HG03378 (cell line): ENCODE measurements at regions not wholly inside any gene's neighbourhood (a gene's known extent, or its start where the extent isn't known, plus 50 kb on each side); places are given as distances from the start of the nearest gene placed in this dataset.

Experiments used
- ATAC-seq: cut with Tn5 transposase; IDR thresholded peaks from one replicate; pipeline ENCODE4 v1.9.1; 2021; ENCODE audit warnings: mild to moderate bottlenecking, moderate library complexity; ENCODE audit not compliant: unreplicated experiment

DNA sequence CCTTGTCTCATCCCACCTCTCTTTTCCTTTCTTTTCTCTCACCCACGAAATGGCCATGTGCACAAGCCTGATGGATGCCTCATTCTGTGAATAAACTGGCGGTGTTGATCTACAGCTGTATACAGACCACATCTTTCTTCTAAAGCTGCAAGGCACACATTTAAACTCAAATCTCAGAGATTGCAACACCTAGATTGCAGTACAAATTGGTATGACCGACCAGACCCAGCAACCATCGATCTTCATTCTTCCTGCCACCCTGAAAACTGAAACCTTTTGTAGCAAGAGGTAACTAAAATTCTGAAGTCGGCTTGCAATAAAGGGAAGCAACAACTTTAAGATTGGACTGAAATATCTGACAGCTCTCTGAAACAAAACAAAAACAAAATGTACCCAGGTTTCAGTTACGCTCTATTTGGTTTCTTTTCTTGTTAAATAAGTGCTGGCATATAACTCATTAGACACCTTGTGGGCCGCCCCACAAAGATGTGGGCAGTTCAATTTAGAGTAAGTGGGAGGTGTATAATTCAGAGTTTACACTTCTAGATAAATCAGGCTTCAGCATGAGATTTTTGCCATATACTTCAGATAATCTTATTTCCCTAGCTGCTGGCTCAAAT, 390.0 kb upstream of the NOVA1 start:
- no peak for ATAC-seq

DNA sequence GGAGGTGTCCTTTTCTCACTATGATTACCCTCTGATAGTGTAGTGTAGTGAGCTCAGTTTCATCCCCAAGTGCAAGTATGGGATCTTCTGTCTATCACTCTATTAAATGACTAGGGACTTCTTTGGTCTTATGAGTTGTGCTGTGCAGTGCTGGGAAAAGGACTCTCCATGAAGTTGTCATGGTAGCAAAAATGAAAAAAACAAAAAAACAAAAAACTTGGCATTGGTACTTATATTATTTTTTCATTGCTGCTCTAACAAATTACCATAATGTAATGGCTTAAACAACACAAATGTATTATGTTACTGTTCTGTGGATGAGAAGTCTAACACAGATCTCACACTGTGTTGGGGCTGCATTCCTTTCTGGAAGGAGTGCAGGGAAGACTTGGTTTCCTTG, 393.1 kb upstream of the NOVA1 start:
- no peak for ATAC-seq

DNA sequence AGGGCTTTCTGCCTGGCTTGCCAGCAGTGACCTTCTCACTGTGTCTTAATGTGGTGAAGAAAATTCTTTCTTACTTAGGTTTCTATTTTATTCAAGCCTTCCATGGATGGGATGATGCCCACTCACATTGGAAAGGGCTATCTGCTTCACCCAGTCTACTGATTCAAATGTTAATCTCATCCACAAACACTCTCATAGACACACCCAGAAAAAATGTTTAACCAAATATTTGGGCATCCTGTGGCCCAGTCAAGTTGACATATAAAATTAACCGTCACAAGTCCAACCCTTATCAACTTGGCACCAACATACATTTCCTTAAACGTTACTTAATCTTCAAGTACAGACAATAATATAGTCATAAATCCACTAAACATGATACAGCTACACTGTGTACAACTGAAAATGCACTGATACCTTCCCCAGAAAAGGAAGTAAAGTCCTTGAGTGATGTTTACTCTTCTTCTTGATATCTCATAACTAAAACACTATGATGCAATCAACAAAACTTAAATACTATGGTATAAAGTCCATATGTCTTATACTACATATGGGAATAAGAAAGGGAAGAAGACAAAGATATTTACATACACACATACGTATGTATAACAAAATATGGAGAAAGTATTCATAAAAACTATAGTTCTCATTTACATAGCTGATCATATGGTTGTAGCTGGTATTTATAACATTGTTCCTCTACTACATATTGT, 394.7 kb upstream of the NOVA1 start:
- ATAC-seq, result no peak

DNA sequence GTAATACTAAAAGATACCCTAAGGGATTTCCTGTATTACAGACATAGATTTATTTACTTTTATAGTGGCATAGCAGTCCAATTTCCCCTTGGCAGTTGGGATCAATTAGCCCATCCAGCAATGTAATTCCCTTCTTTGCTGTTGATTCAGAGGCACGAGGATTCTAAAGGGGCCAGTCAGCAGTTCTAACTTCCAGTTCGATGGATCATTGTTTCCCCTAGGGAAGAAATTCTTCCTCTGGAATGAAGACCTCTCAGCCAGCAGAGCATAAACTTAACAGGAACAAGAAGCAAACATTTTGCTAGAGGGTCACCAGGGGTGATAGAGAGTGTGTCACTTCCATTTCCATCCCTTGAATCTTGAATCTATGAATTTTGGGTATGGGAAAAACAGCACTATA, 395.7 kb upstream of the NOVA1 start:
- ATAC-seq, result no peak

DNA sequence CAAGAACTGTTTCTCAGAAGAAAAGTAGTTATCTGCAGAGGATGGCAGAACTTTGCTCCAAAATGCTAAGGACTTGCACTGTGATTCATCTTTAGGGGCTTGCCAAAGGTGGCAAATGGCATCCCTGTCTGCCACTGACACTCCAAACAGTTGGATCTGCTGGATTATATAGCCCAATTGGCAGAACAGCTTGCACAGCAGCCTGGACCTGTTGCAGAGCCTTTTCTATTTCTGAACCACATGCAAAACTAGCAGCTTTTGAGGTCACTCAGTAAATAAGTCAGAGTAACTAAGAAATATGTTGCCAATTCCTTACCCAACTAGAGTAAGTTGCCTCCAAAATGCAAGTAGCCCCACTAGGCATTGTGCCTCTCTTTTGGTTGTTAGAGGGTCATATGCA, 397.5 kb upstream of the NOVA1 start:
- ATAC-seq, result no peak

DNA sequence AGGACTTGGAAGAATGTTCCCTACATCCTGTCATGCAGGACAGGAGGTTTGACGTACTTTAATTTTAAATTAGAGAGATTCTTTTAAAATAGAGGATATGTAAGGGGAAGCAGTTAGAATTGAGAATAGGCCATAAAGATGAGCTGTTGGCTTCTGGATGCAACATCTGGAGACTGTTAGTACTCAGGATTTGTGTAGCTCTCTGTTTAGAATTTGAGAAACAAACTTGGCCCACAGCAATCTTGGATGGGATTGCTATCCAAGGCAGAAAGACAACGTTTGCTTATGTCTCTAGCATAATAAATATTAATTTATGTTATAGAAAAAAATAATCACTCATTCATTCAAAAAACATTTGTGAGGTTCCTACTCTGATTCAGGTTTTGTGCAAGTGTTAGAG, 398.4 kb upstream of the NOVA1 start:
- ATAC-seq, result no peak

DNA sequence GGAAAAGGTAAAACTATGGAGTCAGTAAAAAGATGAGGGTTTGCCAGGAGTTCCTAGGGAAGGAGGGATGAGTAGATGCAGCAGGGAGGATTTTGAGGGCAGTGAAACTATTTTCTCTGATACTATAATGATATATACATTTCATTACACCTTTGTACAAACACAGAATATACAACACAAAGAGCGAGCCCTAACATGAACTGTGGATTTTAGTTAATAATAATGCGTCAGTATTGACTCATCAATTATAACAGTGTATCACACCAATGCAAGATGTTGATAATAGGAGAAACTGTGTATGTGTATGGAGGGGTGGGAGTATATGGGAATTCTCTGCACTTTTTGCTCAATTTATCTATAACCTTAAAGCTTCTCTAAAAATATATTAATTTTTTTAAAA, 404.3 kb upstream of the NOVA1 start:
- no peak for ATAC-seq

DNA sequence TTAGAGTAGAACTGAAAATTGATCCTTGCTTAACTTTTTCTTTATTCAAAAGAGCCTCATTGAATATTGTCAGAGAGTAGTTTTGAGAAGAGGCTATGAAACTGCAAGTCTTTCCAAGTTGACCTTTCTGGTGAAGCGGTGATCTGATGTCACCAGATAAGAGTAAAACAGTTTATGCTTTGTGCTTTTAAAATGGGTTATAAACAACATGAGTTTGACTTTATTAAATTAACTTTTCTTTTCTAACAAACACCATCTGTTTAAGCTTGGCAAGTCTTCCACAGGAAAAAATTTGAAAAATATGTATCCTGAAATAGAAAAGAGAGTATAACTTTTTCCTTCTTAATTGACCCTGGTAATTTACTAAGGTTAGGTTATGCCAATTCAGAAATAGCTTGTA, 408.7 kb upstream of the NOVA1 start:
- no peak for ATAC-seq

DNA sequence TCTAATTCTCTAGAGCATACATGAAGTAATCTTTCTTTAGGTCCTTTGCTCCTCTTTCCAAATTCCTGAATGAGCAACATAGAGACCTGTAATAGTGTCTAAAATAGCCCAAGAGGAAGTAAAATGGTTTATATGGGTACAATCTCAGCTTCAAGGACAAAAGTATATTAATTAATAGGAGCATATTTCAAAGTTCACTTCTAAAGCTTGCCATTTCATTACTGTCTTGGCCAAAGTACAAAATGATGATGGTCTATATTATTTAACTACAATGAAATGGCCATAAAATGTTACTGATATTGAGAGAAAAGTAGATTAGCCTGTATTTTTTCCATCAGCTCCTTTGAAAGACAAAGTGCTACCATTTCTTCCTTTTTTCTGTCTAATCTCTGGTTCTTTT, 410.4 kb upstream of the NOVA1 start:
- no peak for ATAC-seq

DNA sequence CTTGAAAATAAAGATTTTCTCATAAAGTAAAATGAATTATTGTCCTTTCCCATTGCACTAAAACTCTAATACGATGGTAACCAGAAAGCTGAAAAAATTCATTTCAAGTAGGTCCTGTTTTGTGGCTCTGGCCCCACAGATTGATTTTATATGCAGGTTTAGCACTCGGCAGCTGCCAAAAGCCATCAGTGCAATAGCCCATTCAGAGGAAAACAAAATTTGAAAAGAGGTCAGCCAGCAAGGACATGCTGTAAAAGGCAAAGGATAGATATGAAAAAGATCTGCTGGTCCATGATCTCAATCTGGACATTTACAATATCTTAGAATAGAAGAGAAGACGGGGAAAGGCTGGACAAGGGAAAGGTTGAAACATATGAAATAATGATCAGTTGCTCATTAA, 414.8 kb upstream of the NOVA1 start:
- no peak for ATAC-seq

DNA sequence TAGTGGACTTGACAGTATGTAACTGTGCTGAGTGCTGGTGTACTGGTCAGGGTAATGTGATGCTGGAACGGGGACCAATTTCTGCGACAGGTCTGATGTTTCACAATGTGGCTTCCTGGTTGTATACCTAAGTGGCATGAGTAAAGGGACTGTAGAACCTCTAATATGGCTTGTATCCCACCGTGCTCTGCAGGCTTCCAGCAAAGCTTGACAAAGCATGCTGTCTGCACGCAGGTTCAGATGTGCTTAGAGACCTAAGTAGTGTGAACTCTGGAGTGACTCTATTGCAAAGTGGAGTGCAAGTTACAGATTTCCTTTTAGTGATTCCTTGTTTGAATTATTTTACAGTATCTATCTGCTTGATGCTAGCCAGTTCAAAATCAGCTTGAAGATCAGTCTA, 415.8 kb upstream of the NOVA1 start:
- ATAC-seq, result no peak

DNA sequence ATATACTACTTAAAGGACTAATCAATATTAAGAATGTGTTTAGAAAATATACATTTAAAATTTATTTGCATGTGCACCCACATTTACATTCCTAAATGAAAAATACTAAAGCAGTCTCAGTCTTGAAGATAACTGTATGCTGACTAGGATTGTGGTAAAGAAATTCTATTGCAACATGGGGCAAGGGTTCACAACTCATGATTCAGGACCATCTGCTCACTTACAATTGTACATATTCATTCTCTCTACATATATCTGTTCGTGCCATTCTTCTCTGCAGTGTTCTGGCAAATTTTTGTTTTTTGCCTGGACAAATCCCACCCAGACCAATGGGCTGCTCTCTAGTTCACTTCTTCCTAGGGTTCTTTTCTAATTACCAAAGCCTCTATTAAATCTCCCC, 417.2 kb upstream of the NOVA1 start:
- ATAC-seq, result no peak

DNA sequence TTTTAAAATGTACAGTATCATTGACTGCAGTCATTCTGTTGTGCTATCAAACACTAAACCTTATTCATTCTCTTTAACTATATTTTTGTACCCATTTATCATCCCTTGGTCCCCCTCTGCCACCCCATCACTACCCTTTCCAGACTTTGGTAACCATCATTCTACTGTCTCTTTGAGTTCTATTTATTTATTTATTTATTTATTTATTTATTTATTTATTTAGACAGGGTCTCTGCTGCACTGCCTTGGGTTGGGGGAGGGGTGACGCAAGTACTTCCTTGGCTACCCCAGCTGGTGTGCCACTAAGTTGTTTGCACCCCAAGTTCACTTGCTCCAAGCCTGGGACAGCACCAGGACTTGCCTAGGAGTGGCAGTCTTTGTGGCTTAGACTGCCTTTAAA, 427.8 kb upstream of the NOVA1 start:
- ATAC-seq, result no peak

DNA sequence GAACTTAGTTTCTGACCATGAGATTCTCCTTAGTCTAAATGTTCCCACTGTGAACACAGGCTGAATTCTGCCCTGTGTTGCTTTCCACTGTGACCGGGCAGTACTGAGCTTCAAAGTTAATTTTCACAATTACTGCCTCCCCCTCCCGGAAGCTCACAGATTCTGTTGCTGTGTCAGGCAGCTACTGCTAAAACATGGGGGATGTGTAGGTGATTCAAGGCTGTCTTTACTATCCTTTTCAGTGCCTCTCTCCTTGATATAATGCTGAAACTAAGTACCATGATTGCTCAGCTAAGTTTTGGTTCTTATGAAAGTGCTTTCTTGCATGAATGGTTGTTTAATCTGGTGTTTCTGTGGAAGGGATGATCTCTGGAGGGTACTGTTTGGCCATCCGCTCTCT, 428.3 kb upstream of the NOVA1 start:
- ATAC-seq, result no peak

DNA sequence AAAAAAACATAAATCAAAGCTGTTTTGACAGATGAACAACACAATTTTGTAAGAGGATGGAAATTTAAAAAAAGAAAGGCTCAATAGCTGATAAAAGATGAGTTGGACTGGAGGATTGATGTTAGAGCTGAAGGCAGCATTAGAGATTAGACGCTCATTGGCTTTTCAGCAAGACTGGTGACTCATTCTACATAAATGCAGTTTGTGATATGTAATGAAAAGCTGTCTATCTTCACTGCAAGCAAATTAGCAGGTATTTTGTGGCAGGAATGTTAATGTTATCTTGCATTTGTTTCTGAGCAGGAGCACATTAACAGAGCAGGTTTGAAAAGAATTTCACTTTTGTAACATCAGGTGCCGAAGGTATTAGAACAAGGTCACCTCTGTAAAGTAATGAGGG, 442.7 kb upstream of the NOVA1 start:
- ATAC-seq, result no peak

DNA sequence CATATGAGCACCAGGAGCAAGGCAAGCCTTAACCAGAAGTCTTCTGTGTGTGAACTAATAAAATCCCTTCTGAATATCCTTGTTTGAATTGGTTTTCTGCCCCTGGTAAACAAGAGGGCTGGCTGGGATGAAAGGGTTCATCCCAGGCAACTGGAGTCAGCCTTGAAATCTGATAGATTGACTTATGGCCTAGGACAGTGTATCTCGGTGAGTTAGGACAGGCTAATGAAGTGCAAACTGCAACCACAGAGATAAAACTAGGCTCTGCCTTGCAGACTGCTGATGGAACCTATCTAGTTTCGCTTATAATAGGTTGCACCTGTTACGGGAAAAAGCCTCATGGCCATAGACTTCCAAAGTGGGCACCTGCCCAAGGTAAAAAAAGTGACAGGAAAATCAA, 451.9 kb upstream of the NOVA1 start:
- no peak for ATAC-seq

DNA sequence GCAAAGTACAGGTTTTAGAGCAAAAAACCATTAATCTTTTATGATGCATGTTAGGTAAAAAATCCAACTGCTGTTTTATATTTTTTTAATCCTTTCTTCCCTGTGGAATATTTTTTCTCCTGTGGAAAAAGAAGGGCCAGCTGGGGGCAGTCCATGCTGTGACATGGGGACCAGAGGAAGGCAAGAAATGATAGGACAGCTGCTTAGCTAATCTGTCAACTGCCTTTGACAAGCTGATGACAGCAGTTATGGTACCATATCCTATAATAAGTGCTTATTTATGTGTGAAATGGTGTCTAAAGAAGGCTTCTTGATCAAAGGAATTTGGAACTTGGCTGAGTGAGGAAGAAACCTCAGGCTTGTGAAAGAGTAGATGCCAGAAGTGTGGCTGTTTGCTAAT, 452.4 kb upstream of the NOVA1 start:
- ATAC-seq, result no peak

DNA sequence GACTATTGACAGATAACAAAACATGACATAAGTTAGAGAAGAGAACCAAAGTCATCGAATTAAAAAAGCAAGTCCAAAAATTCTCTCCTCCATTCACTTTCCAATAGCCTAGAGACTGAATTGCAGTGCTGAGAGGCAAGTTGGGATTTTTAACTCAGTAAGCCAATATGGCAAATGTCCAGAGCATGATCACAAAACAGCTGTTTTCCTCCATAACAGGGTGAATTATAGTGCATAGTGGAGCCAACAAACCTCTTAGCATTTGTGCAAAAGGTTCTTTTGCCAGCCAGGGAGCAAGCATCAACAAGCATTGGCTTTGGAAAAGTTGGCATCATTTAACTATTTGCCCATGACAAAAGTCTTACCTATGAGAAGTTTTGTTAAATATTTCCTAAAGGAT, 458.8 kb upstream of the NOVA1 start:
- no peak for ATAC-seq

DNA sequence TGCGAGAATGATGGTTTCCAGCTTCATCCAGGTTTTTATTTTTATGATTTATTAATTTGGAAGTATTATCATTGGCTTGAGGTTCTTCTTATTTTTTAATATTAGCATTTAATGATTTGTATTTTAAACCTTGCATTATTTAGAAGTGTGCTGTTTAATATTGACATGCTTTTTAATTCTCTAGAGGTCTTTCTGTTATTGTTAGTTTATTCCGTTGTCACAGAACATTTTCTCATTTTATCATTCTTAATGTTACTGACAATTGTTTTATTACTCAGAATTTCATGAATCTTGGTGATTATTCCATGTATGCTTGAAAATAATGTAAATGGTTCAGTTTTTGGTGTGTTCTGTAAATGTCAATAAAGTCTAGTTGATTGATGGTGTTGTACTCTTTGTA, 463.5 kb upstream of the NOVA1 start:
- ATAC-seq, result no peak

DNA sequence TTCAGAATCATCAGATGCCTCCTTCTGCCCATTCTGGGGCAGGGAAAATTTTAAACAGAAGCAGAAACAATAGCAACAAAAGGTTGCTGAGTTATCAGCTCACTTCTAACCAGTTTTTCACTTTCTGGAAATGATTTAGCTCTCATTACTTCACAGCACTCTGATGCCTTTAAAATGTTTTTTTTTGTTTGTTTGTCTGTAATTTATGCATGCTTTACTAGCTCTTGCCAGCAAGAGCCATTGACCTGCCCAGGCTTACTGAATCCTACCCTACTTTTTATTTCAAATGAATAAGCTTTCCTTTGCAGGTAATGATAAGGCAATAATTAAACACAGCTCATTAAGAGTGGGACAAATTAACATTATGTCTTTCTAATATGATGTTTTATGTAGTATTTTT, 466.1 kb upstream of the NOVA1 start:
- no peak for ATAC-seq

DNA sequence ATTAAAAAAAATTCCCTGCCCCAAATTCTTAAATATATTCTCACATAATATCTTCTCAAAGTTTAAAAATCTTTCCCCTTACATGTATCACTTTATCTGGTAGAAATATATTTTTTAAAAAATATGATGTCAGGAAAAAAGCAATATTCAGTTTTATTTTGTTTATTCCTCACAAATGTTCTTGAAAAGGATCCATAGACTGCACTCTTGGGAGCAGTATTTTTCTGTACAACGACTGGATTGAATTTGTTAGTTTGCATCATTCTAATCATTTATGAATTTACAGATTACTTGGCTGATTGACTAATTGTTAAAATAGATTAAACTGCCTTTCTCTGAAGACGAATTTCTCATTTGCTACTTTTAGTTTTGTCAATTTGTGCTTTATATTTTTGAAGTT, 468.1 kb upstream of the NOVA1 start:
- ATAC-seq, result no peak

DNA sequence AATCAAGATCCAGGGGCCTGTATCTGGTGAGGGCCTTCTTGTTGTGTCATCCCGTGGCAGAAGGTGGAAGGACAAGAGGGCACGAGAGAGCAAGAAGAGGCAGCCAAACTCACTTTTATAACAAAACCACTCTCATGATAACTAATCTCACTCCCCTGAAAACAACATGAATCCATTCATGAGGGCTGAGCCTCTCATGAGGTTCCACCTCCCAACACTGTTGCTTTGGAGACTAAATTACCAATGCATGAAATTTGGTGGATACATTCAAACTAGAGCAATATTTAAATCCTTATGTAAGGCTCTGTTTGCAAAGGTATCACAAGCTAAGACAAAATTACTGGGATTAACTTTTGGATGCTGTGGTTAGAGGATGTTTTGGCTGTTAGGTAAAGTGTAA, 470.1 kb upstream of the NOVA1 start:
- ATAC-seq, result no peak

DNA sequence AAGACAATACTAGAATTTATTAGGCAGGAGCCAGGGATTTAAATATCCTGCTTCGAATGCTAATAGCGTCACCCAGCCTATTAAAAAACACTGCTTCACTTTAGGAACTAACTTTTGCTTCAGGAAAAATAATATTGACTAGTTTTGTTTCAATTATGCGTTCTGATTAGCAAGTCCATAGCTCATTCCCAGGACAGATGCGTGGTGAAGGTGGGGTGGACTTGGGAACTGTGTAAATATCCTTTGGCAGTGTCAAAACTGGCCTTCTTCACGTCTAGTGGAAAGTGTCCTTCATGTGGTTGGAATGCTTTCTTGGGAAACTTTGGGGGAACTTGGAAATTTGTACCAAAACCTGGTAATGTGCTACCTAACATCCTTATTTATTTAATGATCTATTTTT, 474.8 kb upstream of the NOVA1 start:
- no peak for ATAC-seq
